SH-SY5Y (cell line): ENCODE measurements at regions not wholly inside any gene's neighbourhood (a gene's known extent, or its start where the extent isn't known, plus 50 kb on each side); places are given as distances from the start of the nearest gene placed in this dataset.

Experiments used
- GATA2 ChIP-seq: IDR thresholded peaks from 2 replicates; pipeline ENCODE4 v1.6.1; 2011; ENCODE audit warnings: mild to moderate bottlenecking, low read depth, low read length
- GATA3 ChIP-seq: IDR thresholded peaks from 2 replicates; pipeline ENCODE4 v1.6.1; 2011; ENCODE audit warnings: low read depth, mild to moderate bottlenecking, low read length, moderate library complexity

DNA sequence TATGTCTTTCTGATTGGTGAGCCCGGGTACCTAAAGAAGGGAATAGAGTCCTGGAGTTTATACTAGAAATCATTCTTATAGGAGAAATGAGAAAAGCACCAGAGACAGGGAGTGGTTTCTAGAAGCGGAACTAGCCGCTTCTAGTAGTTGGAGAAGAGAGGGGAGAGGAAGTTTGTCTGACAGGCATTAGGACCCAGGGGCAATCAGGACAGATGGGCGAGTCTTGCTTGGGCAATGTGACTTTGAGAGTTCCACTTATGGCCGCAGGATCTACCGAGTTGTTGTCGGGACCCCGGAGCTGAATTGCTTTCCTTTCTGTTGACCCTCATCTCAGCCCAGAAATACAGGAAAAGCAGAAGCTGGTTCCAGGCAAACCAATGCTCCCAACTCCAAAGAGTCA lies 596.8 kb upstream of the CNTN5 start:
- TF ChIP-seq GATA2 (no peak), GATA3 (no peak)
